ENCODE measurements at regions not wholly inside any gene's neighbourhood (a gene's known extent, or its start where the extent isn't known, plus 50 kb on each side); places are given as distances from the start of the nearest gene placed in this dataset.
A peak's percentile ranks its signal among the peaks of the same experiment; 100 is the strongest.

- Histone ChIP-seq H3K9me3 (no peaks in the 10 kb centered on the region), H3K27ac (no peak overlapping the region), H3K4me1 (no peaks in the 10 kb centered on the region), H3K36me3 (no peaks in the 10 kb centered on the region), H3K4me3 (no peak overlapping the region), H3K27me3 (peaks cover 0 to 18% of the 10 kb centered on the region in 2 donors)
- DNase-seq (ENCODE audit: low spot score in 2 of 2) = no peak
- intact Hi-C loops (cut with DNase I; ENCODE audit: low total_unique reads) = no loop called here
- TF ChIP-seq CTCF (IDR thresholded peaks at IDR 0.05) = no peak
- no peak for TF ChIP-seq POLR2A (IDR thresholded peaks at IDR 0.05)
Observed at GRCh38 chr10:2918489-2918888, 148.9 kb upstream of the PFKP start.

- Histone ChIP-seq H3K36me3 (no peaks in the 10 kb centered on the region), H3K27ac (no peak overlapping the region), H3K27me3 (peaks cover 0 to 23% of the 10 kb centered on the region in 2 donors), H3K4me3 (no peak overlapping the region), H3K9me3 (no peaks in the 10 kb centered on the region), H3K4me1 (no peaks in the 10 kb centered on the region)
- peak in 1 of 2 donors; percentile 62 for DNase-seq (ENCODE audit: low spot score in 2 of 2)
- no peak for TF ChIP-seq POLR2AphosphoS5 (IDR thresholded peaks at IDR 0.05)
- TF ChIP-seq CTCF (IDR thresholded peaks at IDR 0.05) = no peak
- TF ChIP-seq POLR2A (IDR thresholded peaks at IDR 0.05) = no peak
- intact Hi-C loops (cut with DNase I; ENCODE audit: low total_unique reads) = no loop called here
Observed at GRCh38 chr10:2917926-2918325, 149.4 kb upstream of the PFKP start.

- intact Hi-C loops (cut with DNase I; ENCODE audit: low total_unique reads) = no loop called here
- Histone ChIP-seq H3K9me3 (no peaks in the 10 kb centered on the region), H3K4me1 (no peaks in the 10 kb centered on the region), H3K4me3 (no peak overlapping the region), H3K27ac (no peak overlapping the region), H3K27me3 (peaks cover 0 to 16% of the 10 kb centered on the region in 2 donors), H3K36me3 (no peaks in the 10 kb centered on the region)
- no peak for DNase-seq (ENCODE audit: low spot score in 2 of 2)
- no peak for TF ChIP-seq CTCF (IDR thresholded peaks at IDR 0.05)
- TF ChIP-seq POLR2AphosphoS5 (IDR thresholded peaks at IDR 0.05) = no peak
- TF ChIP-seq POLR2A (IDR thresholded peaks at IDR 0.05) = no peak
Observed at GRCh38 chr10:2915412-2915811, 151.9 kb upstream of the PFKP start.

- Histone ChIP-seq H3K27ac (no peak overlapping the region), H3K36me3 (no peaks in the 10 kb centered on the region), H3K4me3 (no peak overlapping the region), H3K27me3 (peaks cover 0 to 16% of the 10 kb centered on the region in 2 donors), H3K9me3 (no peaks in the 10 kb centered on the region), H3K4me1 (no peaks in the 10 kb centered on the region)
- no peak for DNase-seq (ENCODE audit: low spot score in 2 of 2)
- intact Hi-C loops (cut with DNase I; ENCODE audit: low total_unique reads) = no loop called here
- TF ChIP-seq CTCF (IDR thresholded peaks at IDR 0.05) (no peak), POLR2A (IDR thresholded peaks at IDR 0.05) (no peak), POLR2AphosphoS5 (IDR thresholded peaks at IDR 0.05) (no peak)
Observed at GRCh38 chr10:2914741-2915140, 152.6 kb upstream of the PFKP start.

GRCh38 chr10:2913474-2913873 lies 153.9 kb upstream of the PFKP start:
- Histone ChIP-seq H3K27me3 (peaks cover 0 to 15% of the 10 kb centered on the region in 2 donors), H3K27ac (no peak overlapping the region), H3K4me3 (no peak overlapping the region), H3K4me1 (no peaks in the 10 kb centered on the region), H3K9me3 (no peaks in the 10 kb centered on the region), H3K36me3 (no peaks in the 10 kb centered on the region)
- DNase-seq (ENCODE audit: low spot score in 2 of 2) = no peak
- no peak for TF ChIP-seq POLR2A (IDR thresholded peaks at IDR 0.05)
- intact Hi-C loops (cut with DNase I; ENCODE audit: low total_unique reads) = no loop called here

- intact Hi-C loops (cut with DNase I; ENCODE audit: low total_unique reads) = no loop called here
- Histone ChIP-seq H3K4me1 (no peaks in the 10 kb centered on the region), H3K4me3 (no peak overlapping the region), H3K27me3 (peaks cover 0 to 12% of the 10 kb centered on the region in 2 donors), H3K27ac (no peak overlapping the region), H3K36me3 (no peaks in the 10 kb centered on the region), H3K9me3 (no peaks in the 10 kb centered on the region)
- TF ChIP-seq POLR2A (IDR thresholded peaks at IDR 0.05) = no peak
- TF ChIP-seq POLR2AphosphoS5 (IDR thresholded peaks at IDR 0.05) = no peak
- TF ChIP-seq CTCF (IDR thresholded peaks at IDR 0.05) = no peak
- no peak for DNase-seq (ENCODE audit: low spot score in 2 of 2)
Observed at GRCh38 chr10:2910656-2911055, 156.7 kb upstream of the PFKP start.
